GOT3 (cell line): ENCODE measurements at regions not wholly inside any gene's neighbourhood (a gene's known extent, or its start where the extent isn't known, plus 50 kb on each side); places are given as distances from the start of the nearest gene placed in this dataset.
"Not testable (repeated sequence)": the region's sequence is repeated elsewhere in the genome, so short reads cannot be mapped to it uniquely, and the experiment has no call there.

Experiments used
- DNase-seq: peaks from one replicate; lab custom pipeline; 2025; ENCODE audit warnings: mixed read lengths; lab: John Stamatoyannopoulos, UW

GRCh38 chr22:22168941-22169867 lies 75.4 kb upstream of the VPREB1 start:
- DNase-seq, result no peak

- no peak for DNase-seq
Observed at GRCh38 chr22:22168190-22168940, 76.2 kb upstream of the VPREB1 start.

GRCh38 chr22:22167791-22168189 lies 76.8 kb upstream of the VPREB1 start:
- no peak for DNase-seq

DNA sequence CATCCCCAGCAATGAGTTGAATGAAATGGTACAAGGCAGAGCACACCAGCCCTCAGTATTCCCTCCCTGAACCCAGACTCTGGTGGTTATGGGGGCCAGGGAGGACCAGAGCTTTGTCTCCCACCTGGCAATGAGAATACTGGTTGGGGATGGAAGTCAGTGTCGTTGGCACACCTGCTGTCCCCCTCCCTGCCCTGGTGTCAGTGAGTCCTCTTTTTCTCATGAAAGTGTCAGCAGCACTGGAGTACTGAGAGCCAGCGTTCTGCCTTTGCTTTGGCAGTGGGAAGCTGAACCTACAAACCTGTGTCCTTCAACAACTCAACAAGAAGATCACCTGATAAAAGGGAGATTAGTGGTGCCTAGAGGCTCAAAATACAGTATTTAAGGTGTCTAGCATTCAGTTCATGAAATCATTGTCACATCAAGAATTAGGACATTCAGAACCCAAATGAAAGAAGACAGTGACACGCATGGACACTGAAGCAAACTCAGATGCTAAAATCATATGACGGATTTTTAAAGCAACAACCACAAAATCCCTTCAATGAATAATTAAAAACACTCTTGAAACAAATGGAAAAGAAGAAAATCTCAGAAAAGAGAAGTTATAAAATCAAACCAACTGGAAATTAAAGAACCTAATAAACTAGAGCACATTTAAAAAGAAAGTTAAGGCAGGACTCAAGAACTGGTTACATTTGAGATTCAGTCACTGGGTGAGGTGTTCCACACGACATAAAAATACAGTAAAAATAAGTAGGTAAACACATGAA lies 77.5 kb upstream of the VPREB1 start:
- DNase-seq, result no peak

GRCh38 chr22:22165936-22166710 lies 78.5 kb upstream of the VPREB1 start:
- DNase-seq, result no peak

GRCh38 chr22:22164541-22165272 lies 79.9 kb upstream of the VPREB1 start:
- no peak for DNase-seq

- no peak for DNase-seq
Observed at GRCh38 chr22:22161924-22162851, 82.4 kb upstream of the VPREB1 start.

DNA sequence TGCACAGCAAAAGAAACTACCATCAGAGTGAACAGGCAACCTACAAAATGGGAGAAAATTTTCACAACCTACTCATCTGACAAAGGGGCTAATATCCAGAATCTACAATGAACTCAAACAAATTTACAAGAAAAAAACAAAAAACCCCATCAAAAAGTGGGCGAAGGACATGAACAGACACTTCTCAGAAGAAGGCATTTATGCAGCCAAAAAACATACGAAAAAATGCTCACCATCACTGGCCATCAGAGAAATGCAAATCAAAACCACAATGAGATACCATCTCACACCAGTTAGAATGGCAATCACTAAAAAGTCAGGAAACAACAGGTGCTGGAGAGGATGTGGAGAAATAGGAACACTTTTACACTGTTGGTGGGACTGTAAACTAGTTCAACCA lies 83.8 kb upstream of the VPREB1 start:
- DNase-seq, result not testable (repeated sequence)

DNA sequence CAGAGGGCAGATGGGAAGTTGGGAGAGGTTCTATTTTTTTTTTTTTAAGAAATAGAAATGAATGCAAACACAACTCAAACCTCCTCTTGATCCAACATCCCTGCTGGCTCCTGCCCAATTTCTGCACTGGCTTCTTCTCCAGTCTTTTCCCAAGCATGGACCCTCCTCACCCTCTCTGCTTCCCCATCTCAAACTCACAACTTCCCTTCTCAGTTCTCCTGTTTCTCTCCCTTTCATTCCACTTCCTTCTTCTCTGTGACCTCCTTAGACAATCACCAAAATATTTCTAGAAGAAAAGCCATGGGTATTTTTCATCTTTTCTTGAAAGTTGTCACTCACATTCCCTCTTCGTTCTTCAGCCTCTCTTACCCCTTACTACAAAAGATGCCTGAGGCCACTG lies 85.2 kb upstream of the VPREB1 start:
- no peak for DNase-seq

- DNase-seq, result no peak
Observed at GRCh38 chr22:22158965-22159364, 85.6 kb upstream of the VPREB1 start.

GRCh38 chr22:22158207-22158816 lies 86.3 kb upstream of the VPREB1 start:
- DNase-seq, result no peak

DNA sequence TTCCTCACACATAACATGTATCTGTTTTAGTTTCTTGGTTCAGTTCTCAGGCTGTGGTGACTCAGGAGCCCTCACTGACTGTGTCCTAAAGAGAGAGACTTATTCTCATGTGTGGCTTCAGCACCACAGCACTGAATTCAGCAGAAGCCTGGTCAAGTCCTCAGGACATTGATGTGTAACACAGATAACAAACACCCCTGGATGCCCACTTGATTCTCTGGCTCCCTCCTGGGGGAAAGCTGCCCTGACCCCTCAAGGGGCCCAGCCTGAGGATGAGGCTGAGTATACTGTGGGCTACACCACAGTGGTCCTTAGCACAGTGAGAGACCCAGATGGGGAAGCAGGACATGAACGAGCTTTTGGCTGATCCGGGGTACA lies 87.2 kb upstream of the VPREB1 start:
- DNase-seq, result no peak

DNA sequence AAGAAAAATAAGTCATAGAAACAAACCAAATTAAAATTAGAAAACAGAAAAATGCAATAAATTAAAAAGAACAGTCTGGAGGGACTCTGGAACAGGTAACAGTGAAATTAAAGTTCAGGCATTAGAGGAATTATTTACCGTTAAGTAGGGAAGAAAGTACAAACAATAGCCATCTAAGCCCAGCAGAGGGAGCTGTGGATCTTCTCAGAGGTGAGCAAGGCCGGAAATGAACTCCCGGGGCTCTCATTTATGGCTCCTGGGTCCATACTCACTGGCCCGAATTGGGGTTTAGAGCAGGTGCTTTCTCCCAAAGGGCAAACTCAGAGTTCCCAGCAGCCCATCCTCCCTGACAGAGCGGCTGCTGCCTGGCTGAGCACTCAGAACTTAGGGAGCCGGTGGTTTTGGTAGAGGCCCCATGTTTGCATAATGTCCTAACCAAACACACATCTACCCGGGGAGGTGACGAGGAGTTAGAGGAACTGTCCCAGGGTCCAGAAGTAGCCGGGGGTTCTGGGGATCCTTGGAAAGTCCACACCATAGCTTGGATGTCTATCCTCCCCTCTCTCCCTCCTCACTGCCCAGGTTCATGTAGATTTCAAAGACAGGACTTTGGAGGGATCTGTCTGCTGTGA lies 87.8 kb upstream of the VPREB1 start:
- DNase-seq, result no peak

DNA sequence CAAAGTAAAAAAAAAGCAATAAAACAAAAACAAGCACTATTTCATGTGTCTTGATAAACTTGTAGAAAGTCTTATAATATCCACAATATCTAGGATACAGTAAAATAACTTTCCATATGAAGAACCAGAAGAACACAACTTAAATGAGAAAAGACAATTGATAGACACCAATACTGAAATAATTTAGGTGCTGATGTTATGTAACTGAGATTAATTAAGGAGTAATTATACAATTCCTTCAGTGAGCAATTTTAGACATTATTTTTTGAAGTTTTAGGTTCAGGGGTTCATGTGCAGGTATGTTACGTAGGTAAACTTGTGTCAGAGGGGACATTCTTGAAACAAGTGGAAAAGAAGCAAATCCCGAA lies 88.3 kb upstream of the VPREB1 start:
- no peak for DNase-seq

DNA sequence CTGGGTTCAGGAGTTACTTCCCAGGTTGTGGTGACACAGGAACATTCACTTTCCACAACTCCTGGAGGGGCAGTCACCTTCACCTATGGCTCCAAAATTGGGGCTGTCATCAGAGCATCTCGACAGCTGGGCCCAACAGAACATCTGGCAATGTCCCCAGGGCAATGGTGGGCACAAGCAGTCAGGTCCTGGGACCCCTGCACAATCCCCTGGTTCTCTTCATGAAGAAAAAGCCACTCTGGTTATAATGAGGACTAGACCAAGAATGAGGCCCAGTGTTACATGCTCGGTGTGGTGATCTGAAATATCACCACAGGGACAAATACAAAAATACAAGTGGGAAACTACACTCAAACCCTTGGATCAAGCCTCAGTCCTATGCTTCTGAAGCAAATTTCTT lies 89.0 kb upstream of the VPREB1 start:
- no peak for DNase-seq

DNA sequence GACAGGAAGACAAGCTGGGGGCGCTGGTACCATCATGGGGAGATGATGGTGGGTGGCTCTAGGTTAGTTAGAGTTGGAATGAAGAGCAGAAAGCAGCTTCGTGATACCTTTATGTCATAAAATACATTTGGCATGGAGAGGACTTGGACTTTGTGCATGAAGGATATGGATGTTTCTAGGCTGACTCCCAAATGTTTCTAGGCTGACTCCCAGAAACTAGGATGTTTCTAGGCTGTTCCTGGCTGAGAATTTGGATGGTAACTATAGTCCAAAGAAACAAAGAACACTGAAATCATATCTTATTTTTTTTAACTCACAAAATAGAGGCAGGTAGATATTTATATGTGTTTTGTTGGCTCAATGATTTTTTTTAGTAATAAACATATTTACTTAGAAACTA lies 89.4 kb upstream of the VPREB1 start:
- DNase-seq, result no peak

DNA sequence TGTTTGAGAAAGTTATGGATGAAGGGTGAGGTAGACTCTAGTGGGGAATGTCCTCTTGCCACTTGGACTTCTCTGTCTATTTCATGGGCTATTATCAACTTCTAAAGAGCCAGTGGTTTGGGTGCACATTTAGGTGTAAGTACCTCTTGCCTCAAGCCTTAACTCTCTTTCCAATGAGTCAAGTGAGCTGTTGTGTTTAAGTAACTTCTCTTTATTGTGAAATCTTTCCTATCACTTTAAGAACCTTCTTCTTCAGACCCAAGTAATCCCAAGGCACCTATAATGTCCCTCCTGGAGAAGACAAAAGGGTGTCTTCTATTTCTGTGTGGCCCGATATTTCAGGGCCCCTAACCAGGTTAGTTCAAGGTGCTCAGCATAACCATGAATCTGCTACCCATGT lies 90.5 kb upstream of the VPREB1 start:
- DNase-seq, result no peak

DNA sequence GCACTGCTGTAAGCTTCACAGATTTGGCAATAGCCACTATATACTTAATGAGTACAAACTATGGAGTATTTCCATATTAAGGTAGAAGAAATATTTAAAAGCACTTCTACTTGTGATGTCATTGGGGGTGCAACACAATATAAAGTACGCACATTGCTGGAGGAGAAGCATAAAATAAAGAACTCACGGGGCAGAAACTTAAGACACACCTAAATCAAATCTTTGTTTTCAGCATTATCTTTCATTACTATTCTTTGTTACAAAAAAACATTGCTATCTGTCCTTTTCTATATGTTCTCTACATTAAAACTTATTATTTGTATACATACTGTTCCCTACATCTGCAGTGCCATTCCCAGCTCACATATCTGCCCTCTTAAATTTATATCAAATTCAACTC lies 93.3 kb upstream of the VPREB1 start:
- no peak for DNase-seq

GRCh38 chr22:22150457-22150856 lies 94.1 kb upstream of the VPREB1 start:
- DNase-seq, result no peak
